ENCODE measurements at regions not wholly inside any gene's neighbourhood (a gene's known extent, or its start where the extent isn't known, plus 50 kb on each side); places are given as distances from the start of the nearest gene placed in this dataset.

DNA sequence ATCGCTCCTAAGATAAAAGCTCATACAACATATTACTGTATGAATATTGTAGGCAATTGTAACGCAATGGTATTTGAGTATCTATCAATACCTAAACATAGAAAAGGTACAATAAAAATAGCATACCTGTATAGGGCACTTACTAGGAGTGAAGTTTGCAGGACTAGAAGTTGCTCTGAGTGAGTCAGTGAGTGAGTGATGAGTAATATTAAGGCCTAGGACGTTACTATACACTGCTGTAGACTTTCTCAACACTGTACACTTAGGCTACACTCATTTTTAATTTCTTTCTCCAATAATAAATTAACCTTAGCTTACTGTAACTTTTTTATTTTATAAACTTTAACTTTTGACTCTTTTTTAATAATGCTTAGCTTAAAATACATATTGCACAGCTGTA, 546.9 kb downstream of the HACE1 start:
- no peak for DNase-seq

GRCh38 chr6:104306211-104306610, 553.5 kb downstream of the HACE1 start:
- DNase-seq, result no peak

GRCh38 chr6:104305206-104305605, 554.5 kb downstream of the HACE1 start:
- no peak for DNase-seq

DNA sequence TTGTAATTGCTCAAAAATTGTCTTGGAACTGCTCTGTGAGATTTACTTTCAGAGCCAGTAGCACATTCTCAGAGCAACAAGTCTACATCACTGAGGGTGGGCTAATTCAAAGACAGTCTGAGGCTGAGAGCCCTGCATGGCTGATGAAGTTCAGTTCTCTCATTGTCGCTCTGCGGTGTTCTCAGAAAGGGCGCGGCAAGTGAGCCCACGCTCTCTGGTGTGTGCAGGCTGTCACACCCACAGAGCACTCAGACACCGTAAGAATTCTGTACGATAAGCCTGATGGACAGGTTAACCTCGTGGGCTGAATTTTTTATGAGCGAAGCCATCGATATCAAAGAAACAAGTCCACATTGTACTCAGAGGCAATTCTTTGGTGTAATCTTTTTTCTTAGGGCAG, 557.8 kb downstream of the HACE1 start:
- DNase-seq, result no peak

DNA sequence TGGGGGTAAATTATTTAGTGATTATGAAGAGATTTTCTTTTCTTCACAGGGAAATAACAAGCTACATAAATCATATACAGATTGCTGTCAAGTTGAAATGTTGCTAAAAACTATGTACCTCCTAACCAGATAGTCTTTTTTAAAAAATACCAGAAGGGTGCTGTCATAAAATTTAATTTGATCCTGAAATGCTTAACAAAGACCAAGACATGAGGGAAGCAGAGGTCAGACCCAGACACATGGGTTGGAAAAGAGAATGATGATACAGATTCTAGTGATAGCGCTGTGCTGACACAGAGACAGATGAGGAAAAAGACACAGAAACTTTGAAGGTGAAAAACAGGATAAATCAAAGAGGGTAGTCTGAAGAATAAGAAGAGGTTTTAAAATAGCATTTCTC, 573.1 kb downstream of the HACE1 start:
- no peak for DNase-seq

GRCh38 chr6:104284872-104285271, 574.8 kb downstream of the HACE1 start:
- no peak for DNase-seq

DNA sequence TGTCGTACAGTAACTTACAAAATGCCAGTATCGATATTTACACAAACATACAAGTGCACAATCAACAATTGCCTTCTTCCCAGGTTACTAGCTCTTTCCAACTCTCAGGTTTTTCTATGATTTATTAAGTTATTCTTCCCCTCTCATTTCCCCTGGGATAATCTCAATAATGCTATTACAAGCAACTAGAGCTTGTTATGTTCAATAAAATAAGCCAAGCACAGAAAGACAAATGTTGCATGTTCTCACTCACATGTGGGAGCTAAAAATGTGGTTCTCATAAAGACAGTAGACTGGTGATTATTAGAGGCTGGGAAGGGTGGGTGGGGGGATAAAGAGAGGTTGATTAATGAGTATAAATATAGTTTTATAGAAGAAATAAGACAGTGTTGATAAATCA, 577.1 kb downstream of the HACE1 start:
- DNase-seq, result no peak

- no peak for DNase-seq
These were observed 578.3 kb downstream of the HACE1 start for GRCh38 chr6:104281370-104281769.

DNA sequence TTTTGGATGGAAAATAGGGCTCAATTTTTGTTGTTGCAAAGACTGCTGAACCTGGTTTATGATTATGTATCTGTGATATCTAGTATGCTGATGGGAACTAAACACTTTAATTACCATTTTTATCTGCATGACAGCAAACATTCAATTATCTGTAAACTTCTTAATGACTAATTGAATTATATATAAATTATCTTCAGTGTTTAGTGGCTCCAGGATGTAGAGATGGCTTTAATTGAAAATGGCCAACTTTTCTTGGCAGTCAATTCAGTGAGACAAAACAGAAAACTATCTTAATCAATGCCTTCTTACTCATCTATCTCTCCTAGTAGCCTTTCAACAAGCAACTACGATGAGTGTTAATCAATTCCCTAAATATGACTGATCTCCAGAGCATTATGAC, 591.3 kb downstream of the HACE1 start:
- no peak for DNase-seq

DNA sequence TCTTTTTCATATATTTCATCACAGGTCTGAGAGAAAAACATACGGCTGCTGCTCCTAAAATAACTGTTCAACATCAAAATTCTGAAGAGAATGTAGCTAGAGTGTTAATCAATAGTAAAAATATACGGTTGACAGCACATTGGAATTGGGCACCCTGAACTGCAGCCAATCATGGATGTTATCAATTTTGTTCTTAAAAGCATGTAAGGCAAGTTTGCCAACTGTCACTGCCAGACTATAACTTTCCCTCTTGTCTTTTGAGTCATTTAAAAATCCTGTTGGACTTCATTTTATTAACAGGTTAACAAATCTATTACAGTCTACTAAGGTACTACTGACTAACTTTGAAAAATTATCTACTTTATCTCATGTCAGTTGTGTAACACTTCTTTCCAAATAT, 592.8 kb downstream of the HACE1 start:
- DNase-seq, result no peak

DNA sequence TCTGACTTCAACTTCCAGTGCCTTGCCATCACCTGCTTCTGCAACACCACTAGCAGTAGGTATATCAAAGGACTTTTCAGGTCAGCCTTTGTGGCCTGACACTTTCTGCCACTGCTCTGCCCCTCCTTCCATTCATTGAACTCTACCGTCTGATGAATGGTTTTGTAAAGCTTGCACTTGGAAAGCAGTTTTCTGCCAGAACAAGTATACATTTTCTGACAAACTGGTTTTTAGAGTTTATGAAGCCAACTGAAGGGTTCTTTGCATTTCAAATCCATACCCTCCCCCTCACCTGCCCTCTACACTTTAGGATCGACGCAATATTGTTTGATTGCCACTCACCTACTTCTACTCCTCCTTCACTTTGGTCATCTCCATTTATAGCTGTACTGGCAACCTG, 603.1 kb downstream of the HACE1 start:
- DNase-seq, result no peak

GRCh38 chr6:104253236-104253635, 606.5 kb downstream of the HACE1 start:
- no peak for DNase-seq

DNA sequence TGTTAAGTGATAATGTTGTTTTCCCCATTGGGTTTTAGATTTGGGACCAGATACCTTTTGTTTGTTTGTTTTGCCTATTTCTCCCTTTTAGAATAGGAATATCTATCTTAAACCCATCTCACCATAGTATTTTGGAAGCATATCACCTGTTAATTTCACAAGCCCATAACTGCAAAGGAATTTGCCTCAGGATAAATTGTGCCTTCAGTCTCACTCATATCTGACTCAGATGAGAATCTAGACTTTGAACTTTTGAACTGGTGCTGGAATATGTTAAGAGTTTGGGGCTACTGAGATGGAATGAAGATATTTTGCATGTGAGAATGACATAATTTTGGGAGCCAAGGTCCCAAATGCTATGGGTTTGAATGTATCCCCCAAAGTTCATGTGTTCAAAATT, 607.4 kb downstream of the HACE1 start:
- DNase-seq, result no peak

GRCh38 chr6:104251651-104252050, 608.1 kb downstream of the HACE1 start:
- DNase-seq, result no peak

DNA sequence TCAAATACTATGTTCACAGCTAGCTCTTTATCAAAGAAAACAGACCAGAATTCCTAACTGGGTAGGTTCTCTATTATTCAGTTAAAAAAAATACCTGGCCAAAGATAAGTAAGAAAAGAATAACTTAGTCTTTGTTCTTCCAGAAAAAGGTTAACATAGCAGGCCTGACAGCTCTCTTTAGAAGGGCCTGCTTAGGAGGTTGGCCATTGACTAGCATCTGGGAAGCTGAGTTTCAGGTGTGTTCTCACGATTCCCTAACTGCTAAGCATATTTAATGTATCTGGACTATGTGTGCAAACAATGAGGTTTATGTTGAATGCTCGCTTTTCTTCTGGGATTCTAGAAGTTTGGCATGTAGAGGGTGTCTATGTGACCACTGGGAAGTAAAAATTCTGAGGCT, 618.9 kb downstream of the HACE1 start:
- DNase-seq, result no peak

- DNase-seq, result no peak
These were observed 619.7 kb downstream of the HACE1 start for GRCh38 chr6:104239971-104240370.

DNA sequence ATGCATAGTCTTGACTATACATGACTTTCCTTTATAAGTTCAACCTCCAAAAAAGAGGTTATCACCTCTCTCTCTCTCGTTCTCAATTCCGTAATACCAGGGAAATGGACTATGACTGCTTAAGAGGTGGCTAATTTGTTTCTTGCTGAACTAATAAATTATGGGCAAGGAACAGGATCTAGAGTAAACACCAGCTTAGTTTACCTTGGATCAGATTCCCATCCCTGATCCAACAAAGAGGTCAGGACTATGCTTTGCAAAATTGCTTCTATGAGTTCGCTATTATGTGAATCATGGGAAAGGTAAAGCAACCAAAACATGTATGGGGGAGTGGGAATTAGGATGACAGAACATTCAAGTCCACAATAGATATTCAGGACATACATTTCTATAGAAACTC, 630.7 kb downstream of the HACE1 start:
- DNase-seq, result no peak

- DNase-seq, result no peak
These were observed 632.2 kb downstream of the HACE1 start for GRCh38 chr6:104227508-104227907.

DNA sequence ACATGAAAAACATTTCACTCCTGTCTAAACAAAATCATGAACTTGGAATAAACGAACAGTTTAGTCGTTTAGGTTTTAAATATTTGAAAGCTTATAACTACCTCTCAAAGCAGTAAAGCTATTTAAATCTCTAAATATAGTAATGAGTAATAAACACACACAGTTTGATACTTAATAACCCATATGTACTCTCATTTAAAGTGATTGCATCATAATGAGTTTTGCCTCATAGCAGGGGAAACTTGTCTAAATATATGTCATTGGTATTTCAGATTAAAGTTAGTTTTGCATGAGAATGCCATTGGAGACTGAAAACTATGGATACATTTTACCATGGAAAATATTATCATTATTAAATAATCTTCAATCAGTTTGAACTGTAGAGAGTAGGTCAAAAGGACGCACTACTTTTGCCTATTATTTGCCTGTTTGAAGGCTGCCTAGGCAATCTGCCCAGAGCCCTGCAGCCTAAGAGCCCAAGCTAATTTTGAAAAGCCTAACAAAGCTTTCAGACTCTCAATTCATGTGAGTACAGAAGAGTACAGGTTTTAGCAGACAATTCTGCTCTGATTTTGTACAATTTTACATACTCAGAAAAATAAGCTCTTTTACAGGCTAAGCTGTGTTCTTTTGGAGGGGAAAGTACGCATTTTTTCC, 632.8 kb downstream of the HACE1 start:
- DNase-seq, result no peak

- peak; percentile 5 for DNase-seq
These were observed 641.6 kb downstream of the HACE1 start for GRCh38 chr6:104218116-104218515.

GRCh38 chr6:104214901-104215300, 644.8 kb downstream of the HACE1 start:
- no peak for DNase-seq

DNA sequence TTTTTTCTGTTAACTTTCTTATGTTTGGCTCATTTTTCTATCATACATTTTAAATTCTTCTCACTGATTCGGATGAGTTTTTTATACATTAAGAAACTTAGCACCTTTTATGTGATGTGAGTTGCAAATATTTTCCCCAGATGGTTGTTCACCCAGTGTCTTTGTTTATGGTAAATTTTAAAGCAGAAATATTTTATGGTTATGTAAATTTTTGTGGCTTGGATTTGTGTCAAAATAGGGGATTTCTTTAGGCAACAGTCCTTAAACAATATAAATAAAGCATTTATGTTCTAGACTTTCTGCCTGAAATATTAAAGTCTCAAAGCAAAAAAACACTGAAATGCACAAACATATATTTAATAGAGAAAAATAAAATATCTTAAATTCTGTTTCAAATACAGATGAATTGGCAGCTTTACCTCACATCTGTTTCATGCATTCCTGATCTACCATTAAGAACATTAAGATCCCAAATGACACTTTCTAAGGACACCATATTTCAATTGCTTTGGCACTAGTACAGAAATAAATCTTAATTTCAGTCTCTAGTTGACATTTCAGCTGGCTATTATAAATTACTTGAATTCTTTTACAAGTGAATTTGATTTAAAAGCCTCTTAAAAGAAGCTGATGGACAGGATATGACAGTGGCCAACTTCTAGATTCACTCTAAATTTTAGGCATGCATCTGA, 646.6 kb downstream of the HACE1 start:
- no peak for DNase-seq

DNA sequence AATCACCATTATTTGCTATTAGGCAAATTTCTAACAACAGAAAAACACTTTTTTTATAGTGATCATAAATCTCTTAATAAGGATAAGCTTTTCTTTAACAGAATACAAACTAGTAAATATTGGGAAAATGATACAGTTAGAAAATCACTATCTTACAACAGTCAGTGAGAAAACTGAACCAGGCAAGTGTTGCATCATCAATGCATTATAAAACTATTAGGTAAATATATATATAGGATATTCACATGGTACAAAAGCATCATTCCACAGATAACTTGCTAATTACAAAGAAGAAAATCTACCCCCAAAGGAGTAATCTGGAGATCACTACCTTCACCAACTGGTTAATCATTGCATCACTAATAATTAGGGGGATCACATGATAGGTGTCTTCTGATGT, 652.1 kb downstream of the HACE1 start:
- DNase-seq, result no peak

DNA sequence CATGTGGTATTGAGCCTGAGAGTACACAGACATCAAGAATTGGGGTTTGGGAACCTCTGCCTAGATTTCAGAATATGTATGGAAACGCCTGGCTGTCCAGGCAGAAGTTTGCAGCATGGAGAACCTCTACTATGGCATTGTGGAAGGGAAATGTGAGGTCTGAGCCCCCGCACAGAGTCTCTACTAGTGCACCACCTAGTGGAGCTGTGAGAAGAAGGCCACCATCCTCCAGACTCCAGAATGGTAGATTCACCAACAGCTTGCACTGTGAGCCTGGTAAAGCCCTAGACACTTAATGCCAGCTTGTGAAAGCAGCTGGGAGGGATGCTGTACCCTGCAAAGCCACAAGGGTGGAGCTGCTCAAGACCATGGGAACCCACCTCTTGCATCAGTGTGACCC, 658.2 kb downstream of the HACE1 start:
- no peak for DNase-seq

DNA sequence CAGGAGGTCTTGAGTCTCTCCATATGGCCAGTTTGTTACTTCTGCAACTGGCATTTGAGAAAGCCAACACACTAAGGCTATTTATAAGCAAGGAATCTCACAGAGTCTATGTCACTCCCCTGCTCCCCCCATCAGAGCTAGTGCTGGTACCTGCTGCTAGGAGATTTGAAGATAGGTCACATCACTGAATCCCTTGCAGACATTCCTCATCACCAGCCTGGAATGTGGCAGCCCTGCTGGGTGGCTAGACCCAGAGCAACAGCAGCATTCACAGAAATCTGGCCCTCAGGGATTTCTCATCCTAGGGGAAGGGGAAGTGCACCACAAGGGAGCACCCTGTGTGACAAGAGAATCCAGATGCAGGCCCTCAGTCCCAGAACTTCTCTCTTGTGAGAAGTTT, 672.1 kb downstream of the HACE1 start:
- DNase-seq, result no peak
